NAMALWA (cell line): ENCODE measurements at regions not wholly inside any gene's neighbourhood (a gene's known extent, or its start where the extent isn't known, plus 50 kb on each side); places are given as distances from the start of the nearest gene placed in this dataset.

Experiments used
- DNase-seq: peaks from one replicate; pipeline ENCODE4 v3.0.0-alpha.2; 2015; ENCODE audit warnings: low spot score

DNA sequence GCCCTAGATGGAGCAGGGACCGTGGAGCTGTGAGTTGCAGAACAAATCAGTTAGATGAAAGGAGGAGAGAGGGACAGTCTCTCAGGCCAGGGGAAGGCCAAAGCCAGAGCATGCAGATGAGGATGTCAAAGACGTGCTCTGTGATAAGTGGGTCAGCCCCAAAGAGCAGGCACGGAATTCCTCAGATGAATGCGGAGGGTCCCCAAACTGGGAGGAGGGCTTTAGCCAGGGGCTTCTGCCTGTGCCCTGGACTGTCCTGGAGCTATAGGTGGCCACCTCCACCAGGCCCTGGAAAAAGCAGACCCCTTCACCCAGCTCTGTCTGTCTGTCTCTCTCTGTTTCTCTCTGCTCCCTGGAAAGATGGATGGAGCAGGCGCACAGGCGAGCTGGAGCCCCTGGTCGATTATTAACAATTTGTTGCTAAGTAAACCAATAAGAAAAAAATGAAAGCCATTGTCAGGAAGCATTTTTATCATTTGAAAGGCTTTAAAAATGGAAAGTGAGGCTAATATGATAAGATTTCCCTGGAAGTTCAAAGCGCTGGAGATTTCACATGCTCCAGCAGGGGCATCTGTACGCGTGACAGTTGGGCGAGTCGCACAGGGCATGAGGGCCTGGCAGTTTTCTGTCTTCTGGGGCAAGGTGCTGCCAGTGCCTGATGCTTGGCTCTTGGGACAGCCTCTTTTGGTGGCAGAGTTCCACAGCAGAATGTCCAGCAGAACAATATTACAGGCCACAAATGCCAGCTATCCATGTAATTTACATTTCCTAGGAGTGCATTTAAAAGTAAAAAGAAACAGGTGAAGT lies 241.0 kb downstream of the GLI2 start:
- no peak for DNase-seq

DNA sequence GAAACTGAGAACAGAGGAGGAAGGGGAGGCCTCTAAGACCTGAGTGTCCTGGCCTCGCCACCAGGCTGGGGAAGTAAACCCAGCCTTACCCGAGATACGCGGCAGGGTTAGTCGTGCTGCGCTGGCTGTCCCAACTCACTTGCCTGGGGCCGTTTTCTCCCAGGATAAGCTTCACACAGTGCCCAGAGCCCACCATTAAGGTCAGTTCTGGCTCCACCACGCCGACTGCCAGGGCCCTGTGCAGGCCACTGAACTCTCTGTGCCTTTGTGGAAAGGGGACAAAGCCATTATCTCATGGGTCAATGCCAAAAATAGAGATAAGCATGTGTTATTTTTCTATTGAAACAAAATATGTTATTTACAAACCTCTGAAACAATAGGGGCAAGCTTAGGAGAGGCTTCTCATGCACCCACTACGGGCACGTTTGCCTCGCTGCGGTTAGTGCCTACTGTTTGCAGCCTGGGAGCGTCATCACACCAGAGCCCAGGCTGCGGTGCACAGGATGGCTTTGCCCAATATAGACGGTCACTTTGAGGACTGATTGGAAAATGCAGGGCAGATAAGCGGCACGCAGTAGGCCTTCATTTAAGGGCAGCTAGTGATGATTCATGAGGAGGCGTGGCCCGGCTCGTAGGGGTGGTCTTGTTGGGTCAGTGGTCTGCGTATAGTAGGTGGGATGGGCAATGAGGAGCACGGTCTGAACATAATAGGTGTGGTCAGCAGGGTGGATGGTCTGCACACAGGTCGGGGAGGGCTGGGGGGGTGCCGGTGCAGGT lies 242.1 kb downstream of the GLI2 start:
- DNase-seq, result no peak

DNA sequence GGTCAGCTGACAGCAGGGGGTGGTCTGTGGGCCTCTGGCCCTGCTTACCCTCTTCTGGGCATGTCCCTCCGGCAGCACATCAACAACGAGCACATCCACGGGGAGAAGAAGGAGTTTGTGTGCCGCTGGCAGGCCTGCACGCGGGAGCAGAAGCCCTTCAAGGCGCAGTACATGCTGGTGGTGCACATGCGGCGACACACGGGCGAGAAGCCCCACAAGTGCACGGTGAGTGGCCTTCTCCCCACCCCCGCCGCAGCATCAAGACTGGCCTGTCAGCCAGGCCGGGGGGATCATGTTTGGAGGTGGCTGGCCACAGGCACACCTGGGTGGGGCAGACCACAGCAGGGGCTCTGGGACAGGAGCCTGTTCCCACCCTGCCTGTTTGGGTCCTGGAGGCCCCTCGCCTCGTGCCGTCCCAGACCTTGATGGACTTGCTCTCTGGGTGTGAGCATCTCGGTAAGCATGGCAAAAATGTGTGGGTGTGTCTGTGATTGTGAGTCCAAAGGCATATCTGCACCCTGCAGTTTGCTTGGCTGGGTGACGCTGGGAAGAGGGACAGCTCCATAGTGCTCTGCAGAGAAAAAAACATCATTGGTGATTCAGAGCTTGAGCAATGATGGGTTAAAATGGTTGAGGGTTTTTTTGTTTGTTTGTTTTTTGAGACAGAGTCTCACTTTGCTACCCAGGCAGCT lies 242.8 kb downstream of the GLI2 start:
- DNase-seq, result no peak

DNA sequence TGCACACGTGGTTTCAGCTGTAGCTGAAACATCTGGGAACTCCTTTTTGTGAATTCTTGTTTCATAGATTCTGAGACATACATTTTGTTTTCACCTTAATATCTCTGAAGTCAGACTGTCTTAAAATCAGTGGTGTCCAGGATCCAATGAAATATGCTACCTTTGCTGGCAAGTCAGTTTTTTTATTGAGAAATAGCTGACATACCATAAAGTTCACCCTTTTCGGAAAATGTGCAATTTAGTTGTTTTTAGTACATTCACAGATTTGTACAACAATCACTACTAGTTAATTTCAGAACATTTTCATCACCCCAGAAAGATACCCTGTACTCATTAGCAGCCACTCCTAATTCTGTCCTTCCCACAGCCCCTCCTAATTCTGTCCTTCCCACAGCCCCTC lies 243.7 kb downstream of the GLI2 start:
- no peak for DNase-seq

DNA sequence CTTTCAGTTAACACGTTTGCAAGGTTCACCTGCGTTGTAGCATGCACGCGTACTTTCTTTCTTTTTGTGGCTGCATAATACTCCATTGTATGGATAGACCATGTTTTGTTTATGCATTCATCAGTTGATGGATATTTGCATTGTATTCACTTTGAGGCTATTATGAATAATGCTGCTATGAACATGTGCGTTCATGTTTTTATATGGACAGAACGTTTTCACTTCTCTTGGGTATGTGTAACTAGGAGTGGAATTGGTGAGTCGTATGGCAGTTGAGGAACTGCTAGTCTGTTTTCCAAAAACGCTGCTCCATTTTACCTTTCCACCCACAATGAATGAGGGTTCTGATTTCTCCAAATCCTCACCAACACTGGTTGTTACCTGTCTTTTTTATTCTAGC lies 244.3 kb downstream of the GLI2 start:
- DNase-seq, result no peak

DNA sequence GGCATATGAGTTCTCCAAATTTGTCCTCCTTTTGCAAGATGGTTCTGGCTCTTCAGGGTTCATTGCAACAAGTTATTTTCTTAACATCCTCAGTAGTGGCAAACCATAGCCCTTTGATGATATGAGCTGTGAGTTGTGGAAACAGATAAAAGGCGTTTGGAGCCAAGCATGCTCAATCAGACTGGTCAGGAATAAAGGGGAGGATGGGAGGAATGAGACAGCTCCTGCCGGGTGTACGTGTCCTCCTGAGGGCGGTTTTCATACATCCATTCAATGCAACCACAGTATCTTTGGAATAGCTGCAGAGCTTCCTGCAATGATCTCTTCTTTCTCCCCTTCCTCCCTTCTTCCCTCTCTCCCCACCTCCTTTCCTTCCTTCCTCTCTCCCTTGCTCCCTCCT lies 245.8 kb downstream of the GLI2 start:
- DNase-seq, result no peak

DNA sequence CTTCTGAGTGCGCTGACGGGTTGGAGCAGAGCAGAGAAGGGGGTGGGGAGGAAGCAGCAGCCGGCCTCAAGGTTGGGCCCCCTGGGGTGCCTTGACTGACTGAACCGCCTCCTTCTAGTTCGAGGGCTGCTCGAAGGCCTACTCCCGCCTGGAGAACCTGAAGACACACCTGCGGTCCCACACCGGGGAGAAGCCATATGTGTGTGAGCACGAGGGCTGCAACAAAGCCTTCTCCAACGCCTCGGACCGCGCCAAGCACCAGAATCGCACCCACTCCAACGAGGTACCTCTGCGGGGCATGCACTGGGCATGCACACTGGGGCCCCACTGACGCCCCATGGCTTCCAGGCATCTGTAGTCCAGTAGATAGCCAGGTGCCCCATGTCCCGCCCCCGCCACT lies 246.9 kb downstream of the GLI2 start:
- no peak for DNase-seq

DNA sequence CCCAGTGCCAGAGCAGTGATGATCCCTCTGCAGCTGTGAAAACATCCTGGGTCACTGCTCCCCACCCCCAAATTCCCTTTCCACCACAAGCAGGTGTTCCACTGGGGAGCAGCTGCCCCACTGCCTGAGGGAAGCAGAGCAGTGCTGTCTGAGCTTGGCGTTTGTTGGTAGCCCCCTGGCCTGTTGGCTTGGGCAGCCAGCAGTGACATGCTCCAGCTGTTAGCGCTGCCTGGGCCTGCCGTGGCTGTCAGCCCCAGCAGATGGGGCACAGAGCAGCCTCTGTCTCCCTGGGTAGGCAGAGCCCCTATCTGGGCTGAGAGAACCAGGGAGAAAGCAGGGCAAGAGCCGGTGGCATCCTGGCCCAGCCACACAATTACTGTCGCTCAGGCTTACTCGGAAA lies 247.7 kb downstream of the GLI2 start:
- no peak for DNase-seq

DNA sequence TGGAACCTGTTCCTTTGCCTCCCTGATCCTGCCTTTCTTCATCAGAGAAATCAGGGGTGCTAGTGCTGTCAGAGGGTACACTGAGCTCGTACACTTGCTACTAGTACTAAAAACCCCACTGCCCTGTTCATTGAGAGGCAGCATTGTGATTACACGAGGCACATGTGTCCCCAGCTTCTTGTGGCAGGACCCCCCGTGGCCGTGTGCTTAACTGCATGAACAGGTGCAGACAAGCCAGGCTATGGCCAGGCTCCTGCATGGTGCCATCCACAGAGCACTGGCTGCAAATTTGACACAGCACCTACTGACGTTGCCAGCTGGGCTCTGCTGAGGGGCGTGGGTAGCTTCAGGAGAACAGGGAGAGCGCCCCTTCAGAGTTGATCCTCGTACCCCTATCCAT lies 248.4 kb downstream of the GLI2 start:
- DNase-seq, result peak; percentile 40

DNA sequence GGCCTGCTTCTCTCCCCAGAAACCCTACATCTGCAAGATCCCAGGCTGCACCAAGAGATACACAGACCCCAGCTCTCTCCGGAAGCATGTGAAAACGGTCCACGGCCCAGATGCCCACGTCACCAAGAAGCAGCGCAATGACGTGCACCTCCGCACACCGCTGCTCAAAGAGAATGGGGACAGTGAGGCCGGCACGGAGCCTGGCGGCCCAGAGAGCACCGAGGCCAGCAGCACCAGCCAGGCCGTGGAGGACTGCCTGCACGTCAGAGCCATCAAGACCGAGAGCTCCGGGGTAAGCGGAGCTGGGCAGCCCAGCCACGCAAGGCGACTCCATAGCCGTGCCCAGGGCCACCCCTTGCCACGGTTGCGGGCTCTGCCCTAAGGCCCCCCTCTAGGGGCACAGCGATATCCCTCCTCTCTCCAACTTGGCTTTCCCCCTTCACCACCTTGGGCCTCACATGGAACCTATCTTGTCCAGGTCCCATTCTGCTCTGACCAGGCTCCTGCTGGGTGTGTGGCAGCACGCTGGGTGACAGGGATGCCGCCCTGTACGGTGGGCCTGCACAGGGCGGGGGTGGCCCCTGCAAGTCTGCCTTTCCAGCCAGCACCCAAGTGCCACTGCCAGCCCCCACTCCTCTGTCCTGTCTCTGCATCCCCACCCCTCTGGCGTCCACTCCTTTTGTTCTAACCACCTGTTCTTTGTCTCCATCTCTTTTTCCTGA lies 248.9 kb downstream of the GLI2 start:
- no peak for DNase-seq

DNA sequence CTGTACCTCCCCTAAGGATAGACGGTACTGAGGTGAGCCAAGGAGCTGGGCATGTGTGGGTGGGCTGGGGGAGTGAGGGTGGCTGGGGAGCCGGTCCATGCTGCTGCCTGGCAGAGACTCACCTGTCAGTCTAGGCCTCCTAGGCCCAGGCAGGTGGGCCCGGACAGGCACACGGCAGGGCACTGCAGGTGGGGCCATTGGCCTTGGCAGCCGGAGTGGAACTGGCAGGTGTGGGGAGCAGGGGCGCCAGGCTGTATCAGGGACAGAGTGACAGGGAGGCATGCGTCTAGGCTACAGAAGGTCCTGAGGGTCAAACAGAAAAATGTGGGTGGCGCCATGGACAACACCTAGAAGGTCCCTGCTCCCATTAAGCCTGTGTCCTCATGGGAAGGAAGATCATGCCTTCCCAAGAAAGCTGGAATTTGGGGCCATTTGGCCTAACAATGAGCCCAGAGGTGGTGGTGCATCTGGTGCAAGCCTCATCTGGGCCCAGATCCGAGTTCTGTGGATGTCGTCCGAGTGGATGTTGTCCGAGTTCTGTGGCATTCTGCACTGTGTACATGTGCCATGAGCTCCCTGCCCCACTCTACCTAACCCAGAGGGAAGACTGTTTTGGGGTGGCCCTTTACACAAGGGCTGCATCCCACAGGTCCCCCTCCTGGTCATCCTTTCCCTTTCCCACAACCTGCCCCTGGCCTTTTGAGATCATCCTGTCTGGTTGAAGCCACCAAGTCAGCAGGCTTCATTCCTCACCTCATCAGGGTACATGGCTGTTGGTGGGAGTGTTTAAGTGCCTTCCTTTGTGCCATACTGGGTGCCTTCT lies 249.7 kb downstream of the GLI2 start:
- DNase-seq, result no peak

DNA sequence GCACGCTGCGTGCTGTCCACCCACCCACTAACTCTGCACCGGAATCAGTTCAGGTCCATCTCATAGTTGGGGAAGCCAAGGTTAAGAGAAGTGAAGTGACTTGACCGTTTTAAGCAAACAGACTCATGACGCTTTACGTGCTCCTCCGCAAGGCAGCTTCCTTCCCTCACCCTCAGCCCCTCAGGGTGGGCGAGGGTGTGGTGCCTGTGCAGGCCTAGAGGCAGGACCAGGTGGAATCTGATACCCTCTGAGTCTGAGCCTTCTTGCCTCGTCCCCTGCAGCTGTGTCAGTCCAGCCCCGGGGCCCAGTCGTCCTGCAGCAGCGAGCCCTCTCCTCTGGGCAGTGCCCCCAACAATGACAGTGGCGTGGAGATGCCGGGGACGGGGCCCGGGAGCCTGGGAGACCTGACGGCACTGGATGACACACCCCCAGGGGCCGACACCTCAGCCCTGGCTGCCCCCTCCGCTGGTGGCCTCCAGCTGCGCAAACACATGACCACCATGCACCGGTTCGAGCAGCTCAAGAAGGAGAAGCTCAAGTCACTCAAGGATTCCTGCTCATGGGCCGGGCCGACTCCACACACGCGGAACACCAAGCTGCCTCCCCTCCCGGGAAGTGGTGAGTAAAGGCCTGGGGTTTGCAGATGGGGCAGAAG lies 250.5 kb downstream of the GLI2 start:
- DNase-seq, result no peak

DNA sequence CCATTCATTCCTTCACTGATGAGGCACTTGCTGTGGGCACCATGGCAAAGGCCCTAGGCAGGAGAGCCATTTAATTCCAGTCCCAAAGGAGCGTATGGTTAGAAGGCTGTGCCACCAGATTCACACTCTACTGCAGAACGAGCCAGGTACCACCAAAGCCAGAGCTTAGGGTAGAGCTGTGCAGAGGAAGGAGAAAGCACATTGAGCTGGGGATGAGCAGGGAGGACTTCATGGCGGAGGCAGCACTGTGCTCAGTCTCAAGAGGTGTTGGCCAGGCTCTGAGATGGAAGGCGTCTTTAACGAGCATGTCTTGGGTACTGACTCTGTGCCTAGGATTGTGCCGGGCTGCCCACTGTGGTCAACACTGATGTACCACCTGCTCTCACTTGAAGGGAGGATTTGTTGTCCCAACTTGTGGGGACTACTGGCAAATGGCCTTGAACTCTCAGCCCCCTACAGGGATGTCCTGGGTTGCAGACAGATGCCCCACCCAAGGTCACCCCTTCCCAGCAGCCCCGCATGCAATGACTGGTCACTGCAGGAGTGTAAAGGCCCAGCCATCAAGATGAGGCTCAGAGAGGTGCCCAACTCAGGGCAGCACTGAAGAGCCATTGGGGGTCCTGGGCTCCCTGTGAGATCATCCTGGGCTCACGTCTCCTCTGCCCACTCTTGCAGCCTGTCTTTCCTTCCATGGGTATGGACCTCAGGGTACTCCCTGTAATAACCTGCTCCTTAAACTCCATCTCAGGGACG lies 251.4 kb downstream of the GLI2 start:
- DNase-seq, result no peak

DNA sequence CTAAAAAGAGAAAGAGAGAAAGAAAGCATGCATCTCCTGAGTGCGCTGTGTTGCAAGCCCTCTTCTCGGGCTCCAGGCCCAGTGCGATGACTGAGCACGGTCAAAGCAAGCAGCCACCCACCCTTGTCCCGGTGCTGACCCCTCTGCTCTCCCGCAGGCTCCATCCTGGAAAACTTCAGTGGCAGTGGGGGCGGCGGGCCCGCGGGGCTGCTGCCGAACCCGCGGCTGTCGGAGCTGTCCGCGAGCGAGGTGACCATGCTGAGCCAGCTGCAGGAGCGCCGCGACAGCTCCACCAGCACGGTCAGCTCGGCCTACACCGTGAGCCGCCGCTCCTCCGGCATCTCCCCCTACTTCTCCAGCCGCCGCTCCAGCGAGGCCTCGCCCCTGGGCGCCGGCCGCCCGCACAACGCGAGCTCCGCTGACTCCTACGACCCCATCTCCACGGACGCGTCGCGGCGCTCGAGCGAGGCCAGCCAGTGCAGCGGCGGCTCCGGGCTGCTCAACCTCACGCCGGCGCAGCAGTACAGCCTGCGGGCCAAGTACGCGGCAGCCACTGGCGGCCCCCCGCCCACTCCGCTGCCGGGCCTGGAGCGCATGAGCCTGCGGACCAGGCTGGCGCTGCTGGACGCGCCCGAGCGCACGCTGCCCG lies 252.5 kb downstream of the GLI2 start:
- DNase-seq, result no peak

DNA sequence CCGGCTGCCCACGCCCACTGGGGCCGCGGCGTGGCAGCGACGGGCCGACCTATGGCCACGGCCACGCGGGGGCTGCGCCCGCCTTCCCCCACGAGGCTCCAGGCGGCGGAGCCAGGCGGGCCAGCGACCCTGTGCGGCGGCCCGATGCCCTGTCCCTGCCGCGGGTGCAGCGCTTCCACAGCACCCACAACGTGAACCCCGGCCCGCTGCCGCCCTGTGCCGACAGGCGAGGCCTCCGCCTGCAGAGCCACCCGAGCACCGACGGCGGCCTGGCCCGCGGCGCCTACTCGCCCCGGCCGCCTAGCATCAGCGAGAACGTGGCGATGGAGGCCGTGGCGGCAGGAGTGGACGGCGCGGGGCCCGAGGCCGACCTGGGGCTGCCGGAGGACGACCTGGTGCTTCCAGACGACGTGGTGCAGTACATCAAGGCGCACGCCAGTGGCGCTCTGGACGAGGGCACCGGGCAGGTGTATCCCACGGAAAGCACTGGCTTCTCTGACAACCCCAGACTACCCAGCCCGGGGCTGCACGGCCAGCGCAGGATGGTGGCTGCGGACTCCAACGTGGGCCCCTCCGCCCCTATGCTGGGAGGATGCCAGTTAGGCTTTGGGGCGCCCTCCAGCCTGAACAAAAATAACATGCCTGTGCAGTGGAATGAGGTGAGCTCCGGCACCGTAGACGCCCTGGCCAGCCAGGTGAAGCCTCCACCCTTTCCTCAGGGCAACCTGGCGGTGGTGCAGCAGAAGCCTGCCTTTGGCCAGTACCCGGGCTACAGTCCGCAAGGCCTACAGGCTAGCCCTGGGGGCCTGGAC lies 253.2 kb downstream of the GLI2 start:
- no peak for DNase-seq

DNA sequence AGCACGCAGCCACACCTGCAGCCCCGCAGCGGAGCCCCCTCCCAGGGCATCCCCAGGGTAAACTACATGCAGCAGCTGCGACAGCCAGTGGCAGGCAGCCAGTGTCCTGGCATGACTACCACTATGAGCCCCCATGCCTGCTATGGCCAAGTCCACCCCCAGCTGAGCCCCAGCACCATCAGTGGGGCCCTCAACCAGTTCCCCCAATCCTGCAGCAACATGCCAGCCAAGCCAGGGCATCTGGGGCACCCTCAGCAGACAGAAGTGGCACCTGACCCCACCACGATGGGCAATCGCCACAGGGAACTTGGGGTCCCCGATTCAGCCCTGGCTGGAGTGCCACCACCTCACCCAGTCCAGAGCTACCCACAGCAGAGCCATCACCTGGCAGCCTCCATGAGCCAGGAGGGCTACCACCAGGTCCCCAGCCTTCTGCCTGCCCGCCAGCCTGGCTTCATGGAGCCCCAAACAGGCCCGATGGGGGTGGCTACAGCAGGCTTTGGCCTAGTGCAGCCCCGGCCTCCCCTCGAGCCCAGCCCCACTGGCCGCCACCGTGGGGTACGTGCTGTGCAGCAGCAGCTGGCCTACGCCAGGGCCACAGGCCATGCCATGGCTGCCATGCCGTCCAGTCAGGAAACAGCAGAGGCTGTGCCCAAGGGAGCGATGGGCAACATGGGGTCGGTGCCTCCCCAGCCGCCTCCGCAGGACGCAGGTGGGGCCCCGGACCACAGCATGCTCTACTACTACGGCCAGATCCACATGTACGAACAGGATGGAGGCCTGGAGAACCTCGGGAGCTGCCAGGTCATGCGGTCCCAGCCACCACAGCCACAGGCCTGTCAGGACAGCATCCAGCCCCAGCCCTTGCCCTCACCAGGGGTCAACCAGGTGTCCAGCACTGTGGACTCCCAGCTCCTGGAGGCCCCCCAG lies 254.1 kb downstream of the GLI2 start:
- no peak for DNase-seq

DNA sequence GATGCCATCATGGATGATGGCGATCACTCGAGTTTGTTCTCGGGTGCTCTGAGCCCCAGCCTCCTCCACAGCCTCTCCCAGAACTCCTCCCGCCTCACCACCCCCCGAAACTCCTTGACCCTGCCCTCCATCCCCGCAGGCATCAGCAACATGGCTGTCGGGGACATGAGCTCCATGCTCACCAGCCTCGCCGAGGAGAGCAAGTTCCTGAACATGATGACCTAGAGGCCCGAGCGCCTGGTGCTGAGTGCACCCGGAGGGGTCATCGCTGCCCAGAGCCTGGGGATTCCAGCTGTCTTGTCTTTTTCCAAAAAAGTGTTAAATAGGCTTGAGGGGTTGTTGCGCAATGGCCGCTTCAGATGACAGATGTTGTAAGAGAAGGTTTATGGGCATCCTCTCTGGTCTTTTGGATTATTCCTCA lies 254.8 kb downstream of the GLI2 start:
- DNase-seq, result no peak

DNA sequence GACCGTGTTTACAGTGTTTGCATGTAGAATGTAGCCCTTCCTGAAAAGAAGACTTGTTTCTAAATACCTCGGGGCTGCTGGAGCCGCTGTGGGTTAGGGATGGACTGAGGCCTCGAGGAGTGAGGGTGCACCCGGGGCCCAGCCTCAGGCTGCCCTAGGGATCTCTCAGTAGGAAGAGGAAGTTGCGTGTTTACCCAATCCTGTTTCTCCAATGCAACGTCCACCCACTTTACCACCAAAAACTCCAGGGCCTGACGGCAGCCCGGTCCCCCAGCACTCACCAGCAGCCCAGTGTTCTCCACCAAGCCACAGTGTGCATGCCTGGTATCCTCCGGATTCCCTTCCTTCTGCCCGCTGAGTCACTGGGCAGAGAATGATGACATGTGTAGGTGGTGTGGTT lies 255.8 kb downstream of the GLI2 start:
- DNase-seq, result no peak
